GM12891 (cell line): ENCODE measurements at regions not wholly inside any gene's neighbourhood (a gene's known extent, or its start where the extent isn't known, plus 50 kb on each side); places are given as distances from the start of the nearest gene placed in this dataset.

Source experiments
- POLR2A ChIP-seq: IDR thresholded peaks from 2 replicates; pipeline ENCODE4 v1.6.1; 2011; ENCODE audit warnings: low read depth, low read length, control low read depth
- POU2F2 ChIP-seq: IDR thresholded peaks from 2 replicates; pipeline ENCODE4 v1.6.1; 2011; ENCODE audit warnings: low read depth, mild to moderate bottlenecking, control low read depth, low read length, moderate library complexity

DNA sequence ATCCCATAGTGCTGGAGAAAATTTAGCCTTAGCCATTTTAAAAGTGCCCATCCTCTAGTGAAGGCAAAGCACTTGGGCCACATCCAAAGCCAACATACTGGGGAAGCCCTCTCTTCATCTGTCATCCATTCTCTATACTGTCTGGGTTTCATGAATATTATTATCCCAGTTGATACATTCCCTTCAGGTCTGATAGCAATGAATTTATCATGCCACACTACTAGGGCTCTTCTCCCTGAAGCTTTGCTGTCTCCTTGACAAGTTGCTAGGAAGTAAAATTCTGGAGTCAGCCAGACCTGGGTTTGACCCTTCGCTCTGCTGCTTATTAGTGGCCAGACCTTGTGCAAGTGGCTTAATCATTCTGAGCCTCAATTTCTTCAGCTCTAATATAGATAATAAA, 1041.4 kb upstream of the ADGRL2 start:
- TF ChIP-seq POU2F2 (no peak), POLR2A (no peak)
